ENCODE measurements at regions not wholly inside any gene's neighbourhood (a gene's known extent, or its start where the extent isn't known, plus 50 kb on each side); places are given as distances from the start of the nearest gene placed in this dataset.

GRCh38 chr6:28732052-28732451 is 191.7 kb downstream of the TRIM27 start:
- Histone ChIP-seq H3K36me3 (no peaks in the 10 kb centered on the region), H3K4me3 (no peak overlapping the region), H3K27me3 (replicated peaks) (peaks cover 26% of the 10 kb centered on the region), H3K27ac (no peak overlapping the region), H3K4me1 (replicated peaks) (no peaks in the 10 kb centered on the region; the same call in 1 of the 2 replicates), H3K9me3 (replicated peaks) (no peaks in the 10 kb centered on the region; the same call in 1 of the 2 replicates)
- no peak for DNase-seq (ENCODE audit: low read depth in 1 of 2, low spot score in 2 of 2)

GRCh38 chr6:28734443-28734959 is 189.3 kb downstream of the TRIM27 start:
- no peak overlapping the region for H3K4me3 ChIP-seq
- H3K27me3 ChIP-seq (replicated peaks) = peaks cover 43% of the 10 kb centered on the region

GRCh38 chr6:28736121-28736520 is 187.7 kb downstream of the TRIM27 start:
- DNase-seq (ENCODE audit: low read depth in 1 of 2, low spot score in 2 of 2) = no peak
- Histone ChIP-seq H3K4me3 (no peak overlapping the region), H3K36me3 (no peaks in the 10 kb centered on the region), H3K27ac (no peak overlapping the region), H3K4me1 (replicated peaks) (no peaks in the 10 kb centered on the region), H3K9me3 (replicated peaks) (no peaks in the 10 kb centered on the region; the same call in 1 of the 2 replicates), H3K27me3 (replicated peaks) (peaks cover 43% of the 10 kb centered on the region)

More at GRCh38 chr6:28734443-28734959, 189.3 kb downstream of the TRIM27 start:
- no peak for DNase-seq (ENCODE audit: low read depth in 1 of 2, low spot score in 2 of 2)
- H3K36me3 ChIP-seq = no peaks in the 10 kb centered on the region
- H3K27ac ChIP-seq = no peak overlapping the region
- H3K9me3 ChIP-seq (replicated peaks) = no peaks in the 10 kb centered on the region; the same call in 1 of the 2 replicates
- no peaks in the 10 kb centered on the region for H3K4me1 ChIP-seq (replicated peaks)

- Histone ChIP-seq H3K4me1 (replicated peaks) (no peaks in the 10 kb centered on the region), H3K27ac (no peak overlapping the region), H3K36me3 (no peaks in the 10 kb centered on the region), H3K9me3 (replicated peaks) (no peaks in the 10 kb centered on the region; the same call in 1 of the 2 replicates), H3K27me3 (replicated peaks) (peaks cover 43% of the 10 kb centered on the region), H3K4me3 (no peak overlapping the region)
- no peak for DNase-seq (ENCODE audit: low read depth in 1 of 2, low spot score in 2 of 2)
Measured at GRCh38 chr6:28737750-28738395, 185.9 kb downstream of the TRIM27 start.

GRCh38 chr6:28738396-28738765 is 185.4 kb downstream of the TRIM27 start:
- no peak overlapping the region for H3K4me3 ChIP-seq
- H3K36me3 ChIP-seq = no peaks in the 10 kb centered on the region
- H3K9me3 ChIP-seq (replicated peaks) = no peaks in the 10 kb centered on the region; the same call in 1 of the 2 replicates
- peaks cover 39% of the 10 kb centered on the region for H3K27me3 ChIP-seq (replicated peaks)
- no peak for DNase-seq (ENCODE audit: low read depth in 1 of 2, low spot score in 2 of 2)
- H3K27ac ChIP-seq = no peak overlapping the region
- no peaks in the 10 kb centered on the region for H3K4me1 ChIP-seq (replicated peaks)

GRCh38 chr6:28741363-28741762 is 182.4 kb downstream of the TRIM27 start:
- no peak overlapping the region for H3K27ac ChIP-seq
- H3K9me3 ChIP-seq (replicated peaks) = no peaks in the 10 kb centered on the region
- no peaks in the 10 kb centered on the region for H3K36me3 ChIP-seq
- peaks cover 18% of the 10 kb centered on the region for H3K27me3 ChIP-seq (replicated peaks)
- no peaks in the 10 kb centered on the region for H3K4me1 ChIP-seq (replicated peaks)
- DNase-seq (ENCODE audit: low read depth in 1 of 2, low spot score in 2 of 2) = no peak
- H3K4me3 ChIP-seq = no peak overlapping the region

GRCh38 chr6:28742668-28743270 is 181.0 kb downstream of the TRIM27 start:
- Histone ChIP-seq H3K4me1 (replicated peaks) (no peaks in the 10 kb centered on the region), H3K27me3 (replicated peaks) (peaks cover 12% of the 10 kb centered on the region), H3K9me3 (replicated peaks) (no peaks in the 10 kb centered on the region), H3K27ac (no peak overlapping the region), H3K4me3 (no peak overlapping the region), H3K36me3 (no peaks in the 10 kb centered on the region)
- DNase-seq (ENCODE audit: low read depth in 1 of 2, low spot score in 2 of 2) = peak in 1 of 2 experiments; percentile 15

GRCh38 chr6:28743271-28743789 is 180.5 kb downstream of the TRIM27 start:
- H3K27me3 ChIP-seq (replicated peaks) = peaks cover 8% of the 10 kb centered on the region; the same call in 1 of the 2 replicates
- no peaks in the 10 kb centered on the region for H3K36me3 ChIP-seq
- no peak overlapping the region for H3K27ac ChIP-seq
- H3K4me3 ChIP-seq = no peak overlapping the region
- H3K9me3 ChIP-seq (replicated peaks) = no peaks in the 10 kb centered on the region
- no peaks in the 10 kb centered on the region for H3K4me1 ChIP-seq (replicated peaks)
- DNase-seq (ENCODE audit: low read depth in 1 of 2, low spot score in 2 of 2) = no peak

- Histone ChIP-seq H3K36me3 (no peaks in the 10 kb centered on the region), H3K27ac (no peak overlapping the region), H3K4me3 (no peak overlapping the region), H3K4me1 (replicated peaks) (no peaks in the 10 kb centered on the region), H3K9me3 (replicated peaks) (no peaks in the 10 kb centered on the region), H3K27me3 (replicated peaks) (no peaks in the 10 kb centered on the region)
- no peak for DNase-seq (ENCODE audit: low read depth in 1 of 2, low spot score in 2 of 2)
Measured at GRCh38 chr6:28747083-28747630, 176.6 kb downstream of the TRIM27 start.

GRCh38 chr6:28747631-28748157 is 176.1 kb downstream of the TRIM27 start:
- Histone ChIP-seq H3K27me3 (replicated peaks) (no peaks in the 10 kb centered on the region), H3K36me3 (no peaks in the 10 kb centered on the region), H3K9me3 (replicated peaks) (no peaks in the 10 kb centered on the region), H3K27ac (no peak overlapping the region), H3K4me3 (no peak overlapping the region), H3K4me1 (replicated peaks) (no peaks in the 10 kb centered on the region)
- no peak for DNase-seq (ENCODE audit: low read depth in 1 of 2, low spot score in 2 of 2)

- Histone ChIP-seq H3K9me3 (replicated peaks) (no peaks in the 10 kb centered on the region), H3K4me3 (no peak overlapping the region), H3K27me3 (replicated peaks) (no peaks in the 10 kb centered on the region), H3K4me1 (replicated peaks) (no peaks in the 10 kb centered on the region), H3K36me3 (no peaks in the 10 kb centered on the region), H3K27ac (no peak overlapping the region)
- no peak for DNase-seq (ENCODE audit: low read depth in 1 of 2, low spot score in 2 of 2)
Measured at GRCh38 chr6:28748192-28748591, 175.6 kb downstream of the TRIM27 start.

GRCh38 chr6:28750926-28751458 is 172.8 kb downstream of the TRIM27 start:
- Histone ChIP-seq H3K36me3 (no peaks in the 10 kb centered on the region), H3K27ac (no peak overlapping the region), H3K4me1 (replicated peaks) (no peaks in the 10 kb centered on the region), H3K27me3 (replicated peaks) (no peaks in the 10 kb centered on the region), H3K4me3 (no peak overlapping the region), H3K9me3 (replicated peaks) (no peaks in the 10 kb centered on the region)
- no peak for DNase-seq (ENCODE audit: low read depth in 1 of 2, low spot score in 2 of 2)

GRCh38 chr6:28751514-28751913 is 172.3 kb downstream of the TRIM27 start:
- no peaks in the 10 kb centered on the region for H3K36me3 ChIP-seq
- H3K27me3 ChIP-seq (replicated peaks) = no peaks in the 10 kb centered on the region
- no peak overlapping the region for H3K4me3 ChIP-seq
- no peak for DNase-seq (ENCODE audit: low read depth in 1 of 2, low spot score in 2 of 2)
- H3K4me1 ChIP-seq (replicated peaks) = no peaks in the 10 kb centered on the region
- no peak overlapping the region for H3K27ac ChIP-seq
- no peaks in the 10 kb centered on the region for H3K9me3 ChIP-seq (replicated peaks)

GRCh38 chr6:28751963-28752350 is 171.8 kb downstream of the TRIM27 start:
- H3K9me3 ChIP-seq (replicated peaks) = no peaks in the 10 kb centered on the region
- DNase-seq (ENCODE audit: low read depth in 1 of 2, low spot score in 2 of 2) = no peak
- H3K36me3 ChIP-seq = no peaks in the 10 kb centered on the region
- H3K4me3 ChIP-seq = no peak overlapping the region
- no peak overlapping the region for H3K27ac ChIP-seq
- H3K4me1 ChIP-seq (replicated peaks) = no peaks in the 10 kb centered on the region
- H3K27me3 ChIP-seq (replicated peaks) = no peaks in the 10 kb centered on the region

Measured in SJSA1 (cell line).